GM21576 (cell line): ENCODE measurements at regions not wholly inside any gene's neighbourhood (a gene's known extent, or its start where the extent isn't known, plus 50 kb on each side); places are given as distances from the start of the nearest gene placed in this dataset.

ENCODE experiments used
- ATAC-seq: cut with Tn5 transposase; IDR thresholded peaks from one replicate; pipeline ENCODE4 v1.9.1; 2021; ENCODE audit warnings: mild to moderate bottlenecking, moderate library complexity; ENCODE audit not compliant: unreplicated experiment

GRCh38 chr2:3959372-3959771, 256.0 kb downstream of the DCDC2C start:
- no peak for ATAC-seq

DNA sequence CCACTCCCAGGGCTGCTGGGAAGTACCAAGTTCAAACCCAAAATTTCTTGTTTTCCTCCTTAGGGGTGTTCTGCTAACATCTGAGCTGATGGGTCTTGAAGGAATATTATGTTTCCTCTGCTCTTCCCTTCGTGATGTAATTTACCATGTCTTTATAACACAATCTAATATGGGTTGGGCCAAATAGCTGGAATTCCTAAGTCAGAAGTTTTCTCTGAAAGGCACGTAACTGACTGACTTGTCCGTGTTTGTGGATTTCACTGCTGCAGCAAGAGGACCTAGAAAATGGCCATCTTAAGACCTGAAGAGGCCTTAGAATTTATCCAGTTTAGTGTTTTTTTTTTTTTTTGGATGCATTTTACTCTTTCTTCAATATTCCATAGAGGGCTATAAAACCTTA, 256.7 kb downstream of the DCDC2C start:
- no peak for ATAC-seq

- no peak for ATAC-seq
Observed at GRCh38 chr2:3962719-3963118, 259.3 kb downstream of the DCDC2C start.

- ATAC-seq, result no peak
Observed at GRCh38 chr2:3965211-3965610, 261.8 kb downstream of the DCDC2C start.

- no peak for ATAC-seq
Observed at GRCh38 chr2:3965953-3966352, 262.6 kb downstream of the DCDC2C start.

GRCh38 chr2:3966470-3966869, 263.1 kb downstream of the DCDC2C start:
- no peak for ATAC-seq

DNA sequence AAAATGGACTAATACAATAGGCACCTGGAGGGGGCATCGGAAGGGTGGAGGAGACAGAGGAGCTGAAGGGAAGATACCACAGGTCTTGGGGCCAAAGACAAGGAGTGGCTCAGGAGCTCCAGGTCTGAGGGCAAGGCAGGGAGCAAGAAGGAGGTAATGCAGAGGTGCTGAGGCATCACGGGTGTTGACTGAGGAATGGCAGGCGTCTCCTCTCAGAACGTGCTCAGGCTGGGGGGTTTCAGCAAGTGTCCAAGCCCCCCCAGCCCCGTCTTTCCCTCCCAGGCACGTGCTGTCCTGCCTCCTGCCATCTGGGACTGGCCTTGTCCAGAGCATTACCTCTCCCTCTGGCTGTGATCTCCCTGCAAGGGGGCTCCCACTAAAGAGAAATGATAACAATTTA, 265.4 kb downstream of the DCDC2C start:
- ATAC-seq, result no peak

- no peak for ATAC-seq
Observed at GRCh38 chr2:3970791-3971651, 267.6 kb downstream of the DCDC2C start.

GRCh38 chr2:3971652-3972192, 268.3 kb downstream of the DCDC2C start:
- ATAC-seq, result no peak

GRCh38 chr2:3972377-3972776, 269.0 kb downstream of the DCDC2C start:
- ATAC-seq, result no peak

- no peak for ATAC-seq
Observed at GRCh38 chr2:3974765-3975164, 271.4 kb downstream of the DCDC2C start.

- ATAC-seq, result no peak
Observed at GRCh38 chr2:3981446-3981987, 278.1 kb downstream of the DCDC2C start.

DNA sequence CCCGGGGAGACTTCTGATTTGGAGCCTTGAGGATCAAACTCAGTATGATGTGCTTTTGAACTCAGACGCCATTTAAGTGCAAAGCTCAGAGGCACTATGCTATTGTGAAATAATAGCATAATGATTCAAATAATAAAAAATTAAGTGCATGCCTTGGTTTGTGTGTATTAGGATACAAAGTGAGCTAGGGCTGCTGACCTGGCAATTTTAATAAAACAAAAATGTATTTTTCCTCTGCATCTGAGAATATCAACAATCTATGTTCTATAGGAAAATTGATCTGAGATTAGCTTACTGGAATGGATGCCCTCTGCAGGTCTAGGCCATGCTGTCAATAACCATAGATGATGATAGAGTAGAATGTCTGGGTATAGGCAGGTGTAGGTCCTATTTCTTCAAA, 278.8 kb downstream of the DCDC2C start:
- ATAC-seq, result no peak

DNA sequence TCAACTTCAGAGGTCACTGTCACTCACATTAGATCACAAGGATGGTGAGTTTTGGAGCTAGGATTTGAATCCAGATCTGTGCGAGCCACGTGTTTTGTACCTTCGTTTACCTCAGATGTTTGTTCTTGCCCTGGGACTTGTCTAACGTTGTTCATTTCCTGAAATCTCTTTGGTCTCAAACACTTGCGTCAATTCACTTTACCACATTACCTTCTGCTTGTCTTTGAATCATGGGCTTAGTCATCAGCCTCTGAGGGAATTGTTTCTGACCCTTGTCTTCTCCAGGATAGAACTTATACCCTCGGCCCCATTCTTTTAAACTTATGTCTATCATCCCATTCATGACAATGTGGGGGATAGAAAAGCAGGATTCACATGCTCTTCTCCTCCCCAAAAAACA, 282.7 kb downstream of the DCDC2C start:
- no peak for ATAC-seq

DNA sequence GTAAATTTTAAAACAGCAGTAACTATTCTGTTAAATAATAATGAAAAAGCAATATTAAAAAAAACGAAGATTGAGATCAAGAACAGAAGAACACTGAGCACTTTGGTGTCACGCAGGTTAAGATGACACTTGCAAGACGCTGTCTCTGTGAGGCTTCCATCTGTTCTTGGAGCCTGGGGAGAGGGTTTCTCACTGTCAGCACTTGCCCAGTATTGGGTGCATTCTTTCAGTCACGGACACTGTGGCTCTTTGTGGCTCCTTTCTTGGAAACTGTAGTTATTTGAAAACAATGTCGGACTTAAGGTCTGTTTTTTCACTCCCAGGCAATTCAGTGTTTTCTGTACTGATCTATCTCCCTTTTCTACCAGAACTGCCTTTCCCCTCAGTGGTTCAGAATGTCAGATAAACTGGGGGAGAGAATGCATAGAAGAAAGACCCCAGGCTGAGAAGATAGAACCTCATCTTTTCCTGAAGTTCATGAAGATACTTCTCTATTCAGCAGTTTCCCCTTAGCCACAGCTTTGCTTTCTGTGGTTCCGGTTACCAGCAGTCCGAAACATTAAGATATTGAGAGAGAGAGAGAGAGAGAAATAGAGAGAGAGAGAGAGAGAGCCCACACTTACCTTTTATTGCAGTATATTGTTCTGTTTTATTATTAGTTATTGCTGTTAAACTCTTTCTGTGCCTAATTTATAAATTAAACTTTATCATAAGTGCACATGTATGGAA, 283.3 kb downstream of the DCDC2C start:
- ATAC-seq, result no peak

DNA sequence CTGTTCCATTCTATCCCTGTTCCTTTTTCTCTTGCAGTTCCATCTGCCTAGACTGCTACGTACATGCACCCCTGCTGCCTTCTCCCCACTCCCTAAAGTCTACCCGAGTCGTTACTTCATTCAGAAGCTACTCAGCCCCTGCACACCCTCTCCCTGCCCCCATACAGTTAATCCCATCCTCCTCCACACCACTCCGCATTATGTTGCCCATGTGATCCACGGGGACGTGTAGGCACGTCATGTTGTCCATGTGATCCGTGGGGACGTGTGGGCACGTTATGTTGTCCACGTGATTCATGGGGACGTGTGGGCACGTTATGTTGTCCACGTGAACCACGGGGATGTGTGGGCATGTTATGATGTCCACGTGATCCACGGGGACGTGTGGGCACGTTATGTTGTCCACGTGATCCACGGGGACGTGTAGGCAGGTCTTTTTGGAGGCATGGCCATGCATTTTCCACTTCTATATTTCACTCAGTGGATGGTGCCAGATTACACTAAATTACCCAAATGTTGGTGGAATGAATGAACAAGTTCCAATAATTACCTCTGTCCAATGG, 299.5 kb downstream of the DCDC2C start:
- ATAC-seq, result no peak

- ATAC-seq, result no peak
Observed at GRCh38 chr2:4012197-4012596, 308.8 kb downstream of the DCDC2C start.

- no peak for ATAC-seq
Observed at GRCh38 chr2:4018535-4018934, 315.2 kb downstream of the DCDC2C start.

GRCh38 chr2:4020153-4020552, 316.8 kb downstream of the DCDC2C start:
- no peak for ATAC-seq

DNA sequence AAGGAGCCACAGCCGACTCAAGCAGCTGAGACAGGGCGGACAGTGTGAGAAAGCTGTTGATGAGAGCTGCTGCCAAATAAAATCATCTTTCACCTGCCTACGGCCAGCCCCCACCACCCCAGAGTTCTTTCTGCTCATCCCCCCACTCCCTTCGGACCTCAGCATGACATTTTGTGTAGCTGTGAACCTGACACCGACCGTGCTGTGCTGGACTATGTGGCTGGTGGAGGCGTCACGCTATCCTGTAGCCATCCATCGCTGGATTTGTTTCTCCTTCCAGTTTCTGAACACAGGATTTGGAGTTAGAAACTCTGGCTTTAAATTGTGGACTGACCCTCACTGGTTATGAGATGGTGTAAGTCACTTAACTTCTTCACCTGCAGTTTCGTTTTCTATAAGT, 317.3 kb downstream of the DCDC2C start:
- no peak for ATAC-seq

GRCh38 chr2:4024605-4025004, 321.2 kb downstream of the DCDC2C start:
- no peak for ATAC-seq
